Gastrocnemius medialis (tissue), 4 donors: ENCODE measurements at regions not wholly inside any gene's neighbourhood (a gene's known extent, or its start where the extent isn't known, plus 50 kb on each side); places are given as distances from the start of the nearest gene placed in this dataset.

Experiments used
- ATAC-seq, 2 donors: fragments of 150-250 bp; one replicate each; pipeline ENCODE4 v1.9.1; 2016
- DNase-seq, 2 donors: peaks; one replicate each; pipeline ENCODE4 v3.0.0-alpha.2; 2019
- H3K27ac ChIP-seq, 4 donors: fragments of 200-600 bp; sonication (generic); 1 replicate in 1 of 4; 2 replicates in 3 of 4; pipeline ENCODE4 v1.5.1; 2016 to 2018; ENCODE audit warnings: mild to moderate bottlenecking in 2 of 4, moderate library complexity in 1 of 4
- H3K27me3 ChIP-seq, 3 donors: fragments of 200-600 bp; sonication (generic) in 2 of 3; 1 replicate in 1 of 3; 2 replicates in 2 of 3; pipeline versions ENCODE4 v1.5.1 to v1.6.0; 2016 to 2019; ENCODE audit warnings: mild to moderate bottlenecking in 1 of 3, moderate library complexity in 1 of 3
- H3K36me3 ChIP-seq, 2 donors: fragments of 200-600 bp; sonication (generic) in 1 of 2; one replicate each; pipeline ENCODE4 v1.5.1; 2017 to 2018
- H3K4me1 ChIP-seq, 2 donors: fragments of 200-600 bp; sonication (generic) in 1 of 2; one replicate each; pipeline ENCODE4 v1.5.1; 2016 to 2017; ENCODE audit warnings: mild to moderate bottlenecking in 2 of 2
- H3K4me3 ChIP-seq, 4 donors: fragments of 200-600 bp; sonication (generic) in 3 of 4; 1 replicate in 1 of 4; 2 replicates in 3 of 4; pipeline ENCODE4 v1.5.1; 2016 to 2019; ENCODE audit warnings: mild to moderate bottlenecking in 2 of 4
- H3K9me3 ChIP-seq, 3 donors: fragments of 200-600 bp; sonication (generic) in 2 of 3; 1 replicate in 1 of 3; 2 replicates in 2 of 3; pipeline ENCODE4 v1.5.1; 2016 to 2019
- POLR2A ChIP-seq, 2 donors: fragments of 450-650 bp; IDR thresholded peaks; one replicate each; pipeline ENCODE4 v1.6.1; 2017; ENCODE audit warnings: antibody characterized with exemption in 2 of 2, mild to moderate bottlenecking in 2 of 2, moderate library complexity in 2 of 2
- in situ Hi-C, 4 donors: fragments of 200-750 bp; cut with MboI; loops; one replicate each; pipeline versions ENCODE4 v1.15.0 to v1.8.0; 2017; ENCODE audit warnings: low sequenced_read_pairs in 4 of 4
- intact Hi-C: fragments of 100-400 bp; cut with DNase I; formaldehyde crosslinking; loops from one replicate; pipeline ENCODE4 v1.15.1; 2023; ENCODE audit warnings: low total_unique reads
- TF ChIP-seq, protein P1 (sequence below), 5 experiments: fragments of 450-650 bp in 3 of 5; fragments of 200-600 bp in 2 of 5; sonication (generic) in 2 of 5; IDR thresholded peaks in 4 of 5; conservative IDR thresholded peaks in 1 of 5; 1 replicate in 4 of 5; 2 replicates in 1 of 5; pipeline ENCODE4 v1.5.1; 2016 to 2019; ENCODE audit warnings: antibody characterized with exemption in 5 of 5, mild to moderate bottlenecking in 3 of 5, moderate library complexity in 3 of 5

DNA sequence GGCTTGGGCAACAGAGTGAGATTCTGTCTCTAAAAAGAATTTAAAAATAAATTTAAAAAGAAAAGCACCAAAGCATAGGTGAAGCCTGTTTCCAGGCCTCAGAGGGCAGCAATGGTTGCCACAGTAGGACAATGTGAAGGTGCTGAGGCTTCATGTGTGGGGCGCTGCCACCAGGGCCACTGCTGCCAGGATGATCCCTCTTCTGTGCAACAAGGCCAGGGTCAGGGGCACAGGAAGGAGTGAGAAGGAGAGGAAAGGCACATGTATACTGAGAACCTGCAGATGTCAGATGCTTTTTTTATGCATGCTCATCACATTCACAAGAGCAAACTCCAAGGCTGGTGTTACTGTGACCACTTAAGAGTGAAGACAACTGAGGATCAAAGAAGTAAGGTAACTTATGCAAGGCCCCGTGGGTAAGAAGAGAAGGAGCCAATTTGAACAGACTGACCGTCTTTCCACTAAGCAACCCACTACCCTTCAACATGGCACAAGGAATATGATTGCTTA, 79.7 kb upstream of the ACKR3 start:
- no peaks in the 10 kb centered on the region for H3K9me3 ChIP-seq
- in situ Hi-C loops, result no loop called here
- no peak overlapping the region for H3K4me3 ChIP-seq
- intact Hi-C loops, result no loop called here
- H3K27me3 ChIP-seq, result no peaks in the 10 kb centered on the region
- DNase-seq, result no peak
- H3K4me1 ChIP-seq, result no peaks in the 10 kb centered on the region
- ATAC-seq, result no peak
- no peaks in the 10 kb centered on the region for H3K36me3 ChIP-seq
- TF ChIP-seq, protein P1, sequence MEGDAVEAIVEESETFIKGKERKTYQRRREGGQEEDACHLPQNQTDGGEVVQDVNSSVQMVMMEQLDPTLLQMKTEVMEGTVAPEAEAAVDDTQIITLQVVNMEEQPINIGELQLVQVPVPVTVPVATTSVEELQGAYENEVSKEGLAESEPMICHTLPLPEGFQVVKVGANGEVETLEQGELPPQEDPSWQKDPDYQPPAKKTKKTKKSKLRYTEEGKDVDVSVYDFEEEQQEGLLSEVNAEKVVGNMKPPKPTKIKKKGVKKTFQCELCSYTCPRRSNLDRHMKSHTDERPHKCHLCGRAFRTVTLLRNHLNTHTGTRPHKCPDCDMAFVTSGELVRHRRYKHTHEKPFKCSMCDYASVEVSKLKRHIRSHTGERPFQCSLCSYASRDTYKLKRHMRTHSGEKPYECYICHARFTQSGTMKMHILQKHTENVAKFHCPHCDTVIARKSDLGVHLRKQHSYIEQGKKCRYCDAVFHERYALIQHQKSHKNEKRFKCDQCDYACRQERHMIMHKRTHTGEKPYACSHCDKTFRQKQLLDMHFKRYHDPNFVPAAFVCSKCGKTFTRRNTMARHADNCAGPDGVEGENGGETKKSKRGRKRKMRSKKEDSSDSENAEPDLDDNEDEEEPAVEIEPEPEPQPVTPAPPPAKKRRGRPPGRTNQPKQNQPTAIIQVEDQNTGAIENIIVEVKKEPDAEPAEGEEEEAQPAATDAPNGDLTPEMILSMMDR (IDR thresholded peaks at IDR 0.05 in 4 of 5, conservative IDR thresholded peaks at IDR 0.05 in 1 of 5), result no peak
- no peak for TF ChIP-seq POLR2A (IDR thresholded peaks at IDR 0.05)
- H3K27ac ChIP-seq, result no peak overlapping the region

DNA sequence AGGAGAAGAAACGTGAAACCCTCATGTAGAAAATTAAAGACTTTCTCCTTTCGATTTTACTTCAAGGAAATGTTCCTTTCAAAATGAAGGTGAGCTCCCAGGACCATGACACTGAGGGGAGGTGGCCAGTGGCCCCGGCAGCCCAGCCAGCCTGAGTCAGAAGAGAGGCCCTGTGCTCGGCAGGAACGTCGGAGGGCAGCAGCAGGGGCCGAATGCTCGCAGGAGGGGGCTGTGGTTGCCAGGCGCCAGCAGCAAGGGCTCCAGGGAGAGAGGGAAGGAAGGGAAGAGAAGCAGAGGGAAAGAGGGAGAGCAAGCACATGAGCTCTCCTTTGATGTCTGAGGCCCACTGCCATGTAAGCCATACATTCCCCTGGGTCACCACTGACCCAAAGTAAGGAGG, 73.3 kb upstream of the ACKR3 start:
- Histone ChIP-seq H3K27ac (no peak overlapping the region), H3K4me3 (no peak overlapping the region), H3K9me3 (no peaks in the 10 kb centered on the region), H3K27me3 (no peaks in the 10 kb centered on the region), H3K4me1 (no peaks in the 10 kb centered on the region), H3K36me3 (no peaks in the 10 kb centered on the region)
- DNase-seq (no peak), ATAC-seq (no peak)
- in situ Hi-C loops, result no loop called here
- TF ChIP-seq POLR2A (IDR thresholded peaks at IDR 0.05), result no peak
- TF ChIP-seq, protein P1 (IDR thresholded peaks at IDR 0.05 in 4 of 5, conservative IDR thresholded peaks at IDR 0.05 in 1 of 5), result no peak
- intact Hi-C loops, result no loop called here

DNA sequence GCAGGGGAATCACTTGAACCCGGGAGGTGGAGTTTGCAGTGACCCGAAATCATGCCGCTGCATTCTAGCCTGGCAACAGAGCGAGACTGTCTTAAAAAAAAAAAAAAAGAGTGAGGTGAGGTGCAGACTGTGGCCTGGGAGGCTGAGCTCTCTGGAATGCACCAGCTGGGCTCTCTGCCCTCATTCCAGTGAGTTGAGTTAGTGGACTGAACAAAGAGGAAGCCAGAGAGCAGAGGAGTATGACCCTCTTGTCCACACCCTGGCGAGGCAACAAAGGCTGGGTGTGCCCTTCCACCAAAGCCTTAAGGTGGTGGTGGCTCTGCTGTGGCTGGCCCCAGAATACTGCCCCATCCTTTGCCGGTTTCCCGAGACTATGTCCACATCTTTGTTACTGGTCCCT, 71.3 kb upstream of the ACKR3 start:
- TF ChIP-seq, protein P1 (IDR thresholded peaks at IDR 0.05 in 4 of 5, conservative IDR thresholded peaks at IDR 0.05 in 1 of 5), result no peak
- TF ChIP-seq POLR2A (IDR thresholded peaks at IDR 0.05), result no peak
- ATAC-seq (no peak), DNase-seq (no peak)
- no peaks in the 10 kb centered on the region for H3K4me1 ChIP-seq
- intact Hi-C loops, result no loop called here
- H3K9me3 ChIP-seq, result no peaks in the 10 kb centered on the region
- no peaks in the 10 kb centered on the region for H3K36me3 ChIP-seq
- H3K4me3 ChIP-seq, result no peak overlapping the region
- no peak overlapping the region for H3K27ac ChIP-seq
- in situ Hi-C loops, result no loop called here
- H3K27me3 ChIP-seq, result peaks cover 0 to under 1% (median 0%) of the 10 kb centered on the region in 3 donors

DNA sequence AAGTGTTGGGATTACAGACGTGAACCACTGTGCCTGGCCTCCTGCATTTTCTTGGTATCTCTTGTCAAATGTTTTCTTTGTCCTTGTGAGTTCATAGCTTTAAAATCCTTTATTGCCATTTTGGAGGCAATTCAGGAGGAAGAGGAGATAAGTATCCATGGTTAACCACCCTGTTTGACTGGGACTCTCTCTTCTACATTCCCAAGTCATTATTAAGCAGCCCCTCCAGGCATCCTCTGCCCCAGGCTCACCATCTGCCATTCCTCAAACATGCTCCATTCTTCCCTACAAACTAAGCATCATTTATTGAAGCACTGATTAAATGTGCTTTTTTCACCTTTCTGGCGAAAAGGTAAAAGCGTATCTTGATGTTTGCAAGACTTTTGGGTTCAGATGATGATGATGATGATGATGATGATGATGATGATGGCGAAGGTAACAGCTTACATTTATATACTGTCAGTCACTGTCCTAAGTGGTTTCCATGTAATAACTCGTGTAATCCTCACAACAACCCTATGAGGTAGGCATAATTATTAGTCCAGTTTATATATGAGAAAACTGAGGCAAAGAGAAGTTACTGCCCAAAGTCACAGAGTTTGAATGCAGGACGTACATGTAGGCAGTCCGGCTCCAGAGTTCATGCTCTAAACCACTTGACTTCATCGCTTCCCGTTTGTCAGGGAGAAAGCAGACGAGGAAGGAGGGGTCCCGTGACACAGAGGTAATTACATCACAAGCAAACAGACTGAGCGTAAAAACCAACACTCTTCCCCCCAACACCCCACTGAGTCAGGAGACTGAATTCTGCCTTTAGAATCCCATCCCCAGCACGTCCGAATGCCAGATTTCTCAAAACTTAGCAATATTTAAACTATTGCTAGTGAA, 69.7 kb upstream of the ACKR3 start:
- TF ChIP-seq, protein P1 (IDR thresholded peaks at IDR 0.05 in 4 of 5, conservative IDR thresholded peaks at IDR 0.05 in 1 of 5), result no peak
- TF ChIP-seq POLR2A (IDR thresholded peaks at IDR 0.05), result no peak
- in situ Hi-C loops, result no loop called here
- Histone ChIP-seq H3K4me3 (no peak overlapping the region), H3K4me1 (no peaks in the 10 kb centered on the region), H3K27me3 (peaks cover 0 to 7% (median 3%) of the 10 kb centered on the region in 3 donors), H3K36me3 (no peaks in the 10 kb centered on the region), H3K9me3 (no peaks in the 10 kb centered on the region), H3K27ac (no peak overlapping the region)
- DNase-seq, result no peak
- intact Hi-C loops, result no loop called here
- ATAC-seq, result no peak
